HTR-8/SVneo (cell line): ENCODE measurements at regions not wholly inside any gene's neighbourhood (a gene's known extent, or its start where the extent isn't known, plus 50 kb on each side); places are given as distances from the start of the nearest gene placed in this dataset.
"Not testable (repeated sequence)": the region's sequence is repeated elsewhere in the genome, so short reads cannot be mapped to it uniquely, and the experiment has no call there.

ENCODE experiments used
- DNase-seq: peaks from one replicate; pipeline ENCODE4 v3.0.0; 2011; ENCODE audit warnings: low spot score, mixed read lengths; ENCODE audit not compliant: insufficient read length
- FAIRE-seq: peaks from 2 replicates; lab custom pipeline; 2011; peaks lifted over from hg19 to GRCh38; lab: Jason Lieb, UNC

GRCh38 chr5:72601861-72602260 lies 94.7 kb upstream of the ZNF366 start:
- FAIRE-seq (no peak), DNase-seq (no peak)

GRCh38 chr5:72600391-72600981 lies 93.3 kb upstream of the ZNF366 start:
- peak; percentile 66 for DNase-seq
- peak; percentile 69 for FAIRE-seq

DNA sequence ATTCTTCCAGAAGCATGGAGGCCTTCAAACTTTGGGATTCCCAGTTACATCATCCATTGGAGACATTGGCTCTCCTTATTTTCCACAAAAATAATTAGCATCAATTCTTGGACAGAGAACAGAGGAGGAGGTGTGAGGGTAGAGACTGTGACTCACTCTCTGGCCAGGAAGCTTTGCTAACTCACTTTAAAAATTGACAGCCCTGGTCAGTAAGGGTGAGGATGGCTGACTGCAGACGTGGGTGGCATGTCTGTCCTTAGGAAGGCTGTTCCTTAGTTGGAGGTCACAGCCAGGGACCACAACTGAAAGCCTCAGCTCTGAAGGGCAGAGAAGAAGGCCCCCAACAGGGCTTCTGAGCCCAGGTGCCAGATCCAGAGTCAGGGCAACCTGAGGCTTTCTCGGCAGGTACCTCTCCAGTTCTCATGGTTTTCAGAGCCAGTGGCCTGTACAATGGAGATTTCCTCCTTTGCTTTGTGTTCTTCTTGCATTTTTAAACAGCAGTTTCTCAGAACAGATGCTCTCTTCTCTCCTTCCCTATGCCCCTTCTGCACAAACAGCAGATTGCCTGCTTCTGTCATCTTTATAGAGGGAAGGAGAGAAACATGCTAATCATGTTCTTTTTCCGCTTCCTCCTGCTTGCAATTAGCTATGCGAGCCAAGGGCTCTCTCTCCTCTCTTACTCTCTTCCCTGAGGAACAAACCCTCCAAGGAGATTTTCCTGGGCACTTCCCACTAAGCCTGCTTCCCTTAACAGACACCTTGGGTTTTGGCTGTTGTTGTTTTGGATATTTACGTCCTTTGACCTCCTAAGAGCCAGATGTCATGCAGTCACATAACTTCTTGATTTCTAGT lies 92.5 kb upstream of the ZNF366 start:
- no peak for FAIRE-seq

DNA sequence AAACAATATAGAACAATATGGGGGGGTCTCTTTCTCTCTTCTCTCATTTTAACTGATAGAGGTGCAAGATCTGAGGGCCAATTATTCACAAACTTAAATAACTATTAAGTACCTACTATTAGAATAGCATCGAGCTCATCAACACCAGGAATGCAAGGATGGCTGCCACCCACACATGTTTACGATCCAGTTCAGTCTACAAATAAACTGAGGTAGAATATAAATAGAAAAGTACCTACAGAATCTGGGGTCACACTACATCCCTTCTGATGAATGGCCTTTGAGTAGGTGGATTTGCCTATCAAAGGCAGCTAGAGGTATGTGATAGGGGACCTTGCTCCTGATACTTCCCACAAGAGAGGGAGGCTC lies 91.8 kb upstream of the ZNF366 start:
- DNase-seq (no peak), FAIRE-seq (no peak)

More for the DNA sequence above, 92.5 kb upstream of the ZNF366 start:
- no peak for DNase-seq

DNA sequence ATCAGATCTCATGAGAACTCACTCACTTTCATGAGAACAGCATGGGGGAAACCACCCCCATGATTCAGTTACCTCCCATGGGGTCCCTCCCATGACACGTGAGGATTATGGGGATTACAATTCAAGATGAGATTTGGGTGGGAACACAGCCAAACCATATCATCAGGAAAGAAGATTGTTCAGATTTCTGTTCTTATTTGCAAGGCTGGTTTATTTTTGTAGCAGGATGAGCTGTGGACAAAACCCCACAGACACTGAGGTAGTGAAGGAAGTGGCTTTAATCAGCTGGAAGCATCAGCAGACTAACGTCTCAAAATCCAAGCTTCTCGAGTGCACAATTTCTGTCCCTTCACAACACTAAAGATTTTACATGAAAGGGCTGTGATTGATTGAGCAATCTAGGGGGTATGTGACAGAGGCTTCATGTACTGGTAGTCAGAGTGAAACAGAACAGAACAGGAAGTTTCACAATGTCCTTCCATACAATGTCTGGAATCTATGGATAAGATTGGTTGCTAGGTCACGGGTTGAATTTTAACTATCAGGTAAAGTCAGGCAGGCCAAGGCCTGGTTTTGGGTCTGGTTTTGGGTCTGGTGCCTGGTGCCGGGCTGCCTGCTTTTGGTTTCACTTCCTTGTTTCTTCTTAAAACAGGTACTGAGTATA lies 91.3 kb upstream of the ZNF366 start:
- no peak for FAIRE-seq
- no peak for DNase-seq

GRCh38 chr5:72597456-72597948 lies 90.3 kb upstream of the ZNF366 start:
- peak; percentile 67 for DNase-seq
- FAIRE-seq, result peak; percentile 9

DNA sequence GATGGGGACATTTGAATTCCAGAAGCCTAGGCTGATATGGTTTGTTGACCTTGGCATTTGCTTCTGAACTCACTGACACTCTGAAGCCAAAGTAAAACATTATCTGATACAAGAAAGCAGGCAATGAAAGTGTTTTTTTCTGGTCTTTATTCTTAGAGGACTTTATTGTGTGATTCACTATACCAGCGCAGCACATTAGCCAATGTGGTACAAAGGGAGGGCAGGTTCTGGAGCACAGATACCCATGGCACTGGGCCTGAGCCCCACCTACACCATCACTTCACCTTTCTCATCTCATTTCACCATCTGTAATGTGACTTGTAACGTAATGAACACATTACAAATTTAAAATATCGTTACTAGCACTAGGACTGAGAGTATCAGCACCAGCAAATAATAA lies 89.7 kb upstream of the ZNF366 start:
- DNase-seq, result no peak
- no peak for FAIRE-seq

GRCh38 chr5:72588640-72589039 lies 81.4 kb upstream of the ZNF366 start:
- FAIRE-seq, result no peak
- no peak for DNase-seq

DNA sequence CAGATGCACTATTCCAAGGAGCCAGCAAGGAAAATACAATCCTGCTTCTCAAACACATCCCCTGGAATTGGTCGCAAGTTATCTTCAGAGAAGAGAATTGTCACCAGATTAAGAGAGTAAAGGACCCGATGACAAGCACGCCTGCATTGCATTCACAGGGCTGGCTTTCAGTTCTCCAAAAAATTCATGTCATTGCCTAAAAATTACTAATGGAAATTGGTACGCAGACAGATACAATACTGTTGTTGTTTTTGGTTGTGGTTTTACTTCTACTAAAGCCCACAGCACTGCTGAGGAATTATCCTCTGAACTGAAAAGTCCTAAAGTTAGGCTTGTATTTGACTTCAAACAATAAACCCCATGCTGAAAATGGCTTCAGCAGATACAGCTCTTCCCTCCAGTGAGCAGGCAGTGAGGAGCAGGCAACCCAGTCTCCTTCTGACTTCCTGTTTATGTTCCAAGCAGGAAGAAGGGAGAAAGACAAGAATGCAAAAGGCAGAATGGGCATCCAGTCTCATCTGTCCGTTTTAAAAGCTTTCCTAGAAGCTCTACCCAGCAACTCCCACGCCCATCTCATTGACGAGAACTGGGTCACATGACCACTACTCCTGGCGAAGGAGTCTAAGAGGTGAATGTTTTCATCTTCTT lies 80.6 kb upstream of the ZNF366 start:
- no peak for FAIRE-seq
- DNase-seq, result no peak

- no peak for FAIRE-seq
- DNase-seq, result no peak
Measured at GRCh38 chr5:72586788-72587530, 79.7 kb upstream of the ZNF366 start.

DNA sequence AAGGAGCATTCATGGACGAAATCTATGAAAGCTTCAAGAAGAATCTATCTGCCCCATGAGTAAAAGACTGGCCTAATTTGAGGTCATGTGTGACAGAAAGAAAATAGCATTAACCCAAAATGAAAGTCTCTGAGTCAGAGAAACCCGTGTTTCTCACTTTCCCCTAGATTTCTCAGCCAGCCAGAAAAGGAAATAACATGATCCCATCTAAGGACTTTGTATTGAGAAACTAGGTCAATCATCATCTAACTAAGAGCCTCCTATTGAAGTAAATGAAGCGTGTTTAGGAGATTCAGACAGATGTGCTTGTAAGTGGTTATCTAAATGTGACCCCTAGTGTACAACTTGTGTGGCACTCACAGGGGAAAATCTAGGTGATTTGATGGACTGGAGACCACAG lies 77.3 kb upstream of the ZNF366 start:
- FAIRE-seq (no peak), DNase-seq (no peak)

DNA sequence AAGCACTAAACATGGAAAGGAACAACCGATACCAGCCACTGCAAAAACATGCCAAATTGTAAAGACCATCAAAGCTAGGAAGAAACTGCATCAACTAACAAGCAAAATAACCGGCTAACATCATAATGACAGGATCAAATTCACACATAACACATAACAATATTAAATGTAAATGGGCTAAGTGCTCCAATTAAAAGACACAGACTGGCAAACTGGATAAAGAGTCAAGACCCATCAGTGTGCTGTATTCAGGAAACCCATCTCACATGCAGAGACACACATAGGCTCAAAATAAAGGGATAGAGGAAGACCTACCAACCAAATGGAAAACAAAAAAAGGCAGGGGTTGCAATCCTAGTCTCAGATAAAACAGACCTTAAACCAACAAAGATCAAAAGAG lies 72.1 kb upstream of the ZNF366 start:
- not testable (repeated sequence) for DNase-seq, FAIRE-seq

- FAIRE-seq (no peak), DNase-seq (no peak)
Measured at GRCh38 chr5:72572236-72572765, 65.1 kb upstream of the ZNF366 start.

- FAIRE-seq (no peak), DNase-seq (no peak)
Measured at GRCh38 chr5:72569408-72569944, 62.3 kb upstream of the ZNF366 start.

DNA sequence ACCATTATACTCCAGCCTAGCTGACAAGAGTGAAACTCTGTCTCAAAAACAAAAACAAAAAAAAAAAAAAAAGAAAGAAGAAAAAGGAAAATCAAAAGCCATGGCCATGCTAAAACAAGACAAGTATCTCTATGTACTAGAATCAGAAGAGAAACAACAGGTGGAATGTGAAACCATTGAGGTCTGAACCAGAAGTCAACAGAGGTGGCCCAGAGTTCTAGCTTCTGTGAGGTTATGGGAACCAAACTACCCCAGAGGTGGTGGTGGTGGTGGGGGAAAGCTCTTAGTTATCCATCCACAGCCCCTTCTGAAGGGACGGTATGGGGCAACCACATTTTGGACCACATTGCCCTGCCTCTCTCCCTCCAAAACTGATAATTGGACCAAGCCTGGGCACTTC lies 59.5 kb upstream of the ZNF366 start:
- no peak for DNase-seq
- FAIRE-seq, result no peak

- FAIRE-seq, result no peak
- no peak for DNase-seq
Measured at GRCh38 chr5:72565513-72566289, 58.5 kb upstream of the ZNF366 start.

DNA sequence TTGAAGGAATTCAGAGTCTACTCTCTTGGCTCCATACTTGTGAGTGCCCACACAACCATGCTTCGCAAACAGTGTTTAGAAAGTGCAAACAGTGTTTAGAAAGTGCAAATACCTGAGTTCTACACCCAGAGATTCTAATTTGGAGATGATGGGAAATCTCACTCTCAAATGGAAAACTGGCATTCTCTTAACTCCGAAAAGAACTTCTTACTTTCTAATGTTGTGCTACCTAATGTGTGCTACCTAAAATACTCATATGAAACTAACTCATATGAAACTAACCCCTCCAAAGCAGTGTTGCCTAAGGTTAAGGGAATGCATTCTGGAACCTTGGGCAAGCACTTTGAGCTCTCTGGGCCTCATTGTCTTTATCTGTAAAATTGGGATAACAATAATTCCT lies 55.5 kb upstream of the ZNF366 start:
- DNase-seq (no peak), FAIRE-seq (no peak)

DNA sequence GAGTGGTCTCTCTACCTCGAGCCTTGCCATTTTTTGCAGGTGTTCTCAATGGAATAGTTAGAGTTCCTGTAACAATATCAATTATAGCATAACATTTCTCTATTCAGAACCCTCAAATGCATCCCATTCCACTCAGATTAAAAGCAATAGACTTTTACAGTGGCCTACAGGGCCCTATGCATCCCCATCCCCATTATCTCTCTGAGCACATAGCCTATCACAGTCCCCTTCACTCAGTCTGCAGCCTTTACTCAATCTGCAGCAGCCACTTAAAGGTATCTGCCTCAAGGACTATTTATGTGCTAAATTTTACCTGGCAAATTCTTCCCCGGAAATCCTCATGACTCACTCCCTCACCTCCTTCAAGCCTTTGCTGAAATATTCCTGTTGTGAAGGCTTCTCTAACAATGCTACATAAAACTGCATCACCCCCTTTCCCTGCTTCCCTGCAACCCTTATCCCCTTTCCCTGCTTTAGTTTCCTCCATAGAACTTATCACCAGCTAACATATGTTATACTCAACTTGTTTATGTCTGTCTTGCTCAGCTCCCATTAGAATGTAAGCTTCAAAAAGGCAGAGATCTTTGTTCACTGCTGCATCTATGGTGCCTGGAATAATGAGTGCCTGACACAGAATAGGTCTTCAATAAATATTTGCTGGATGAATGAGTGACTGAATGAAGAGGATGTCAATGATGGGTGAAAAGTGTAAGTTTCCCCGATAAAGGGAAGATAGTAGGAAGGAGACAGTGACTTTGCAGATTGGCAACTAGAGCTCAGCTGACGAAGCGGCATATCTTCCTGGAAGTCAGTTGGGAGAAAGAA lies 54.1 kb upstream of the ZNF366 start:
- FAIRE-seq, result no peak
- no peak for DNase-seq
